ENCODE measurements at regions not wholly inside any gene's neighbourhood (a gene's known extent, or its start where the extent isn't known, plus 50 kb on each side); places are given as distances from the start of the nearest gene placed in this dataset.
"Not testable (repeated sequence)": the region's sequence is repeated elsewhere in the genome, so short reads cannot be mapped to it uniquely, and the experiment has no call there.

- TF ChIP-seq, protein P1, sequence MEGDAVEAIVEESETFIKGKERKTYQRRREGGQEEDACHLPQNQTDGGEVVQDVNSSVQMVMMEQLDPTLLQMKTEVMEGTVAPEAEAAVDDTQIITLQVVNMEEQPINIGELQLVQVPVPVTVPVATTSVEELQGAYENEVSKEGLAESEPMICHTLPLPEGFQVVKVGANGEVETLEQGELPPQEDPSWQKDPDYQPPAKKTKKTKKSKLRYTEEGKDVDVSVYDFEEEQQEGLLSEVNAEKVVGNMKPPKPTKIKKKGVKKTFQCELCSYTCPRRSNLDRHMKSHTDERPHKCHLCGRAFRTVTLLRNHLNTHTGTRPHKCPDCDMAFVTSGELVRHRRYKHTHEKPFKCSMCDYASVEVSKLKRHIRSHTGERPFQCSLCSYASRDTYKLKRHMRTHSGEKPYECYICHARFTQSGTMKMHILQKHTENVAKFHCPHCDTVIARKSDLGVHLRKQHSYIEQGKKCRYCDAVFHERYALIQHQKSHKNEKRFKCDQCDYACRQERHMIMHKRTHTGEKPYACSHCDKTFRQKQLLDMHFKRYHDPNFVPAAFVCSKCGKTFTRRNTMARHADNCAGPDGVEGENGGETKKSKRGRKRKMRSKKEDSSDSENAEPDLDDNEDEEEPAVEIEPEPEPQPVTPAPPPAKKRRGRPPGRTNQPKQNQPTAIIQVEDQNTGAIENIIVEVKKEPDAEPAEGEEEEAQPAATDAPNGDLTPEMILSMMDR (IDR thresholded peaks at IDR 0.05): no peak
- intact Hi-C loops (cut with DNase I): no loop called here
These were observed 454.4 kb upstream of the TRPC7 start for GRCh38 chr5:136819526-136820302.

DNA sequence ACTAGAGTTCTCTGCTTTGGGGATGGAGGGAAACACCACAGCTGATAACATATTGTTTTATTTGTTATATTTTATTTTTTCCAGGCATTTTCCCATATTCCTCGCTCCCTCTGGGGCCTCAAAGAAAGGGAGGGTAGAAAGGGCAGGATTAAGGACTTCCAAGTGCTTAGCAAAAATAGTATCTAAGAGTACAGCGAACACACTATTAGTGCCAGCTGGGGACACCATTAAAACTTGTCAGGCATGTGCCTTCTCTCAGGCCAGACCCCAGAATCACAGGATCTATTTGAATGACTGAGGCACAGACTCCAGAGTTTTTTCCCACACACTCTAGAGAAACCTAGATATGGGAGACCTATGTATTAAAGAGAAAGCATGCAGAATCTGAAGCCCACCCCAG is 451.0 kb upstream of the TRPC7 start:
- no peaks in the 10 kb centered on the region for H3K9me3 ChIP-seq
- intact Hi-C loops (cut with DNase I): no loop called here

More at GRCh38 chr5:136819526-136820302, 454.4 kb upstream of the TRPC7 start:
- Histone ChIP-seq H3K4me1 (no peaks in the 10 kb centered on the region), H3K4me3 (no peak overlapping the region), H3K36me3 (no peaks in the 10 kb centered on the region), H3K9me3 (no peaks in the 10 kb centered on the region), H3K27me3 (no peaks in the 10 kb centered on the region), H3K27ac (no peak overlapping the region)
- DNase-seq (ENCODE audit: low spot score in 2 of 2): no peak

DNA sequence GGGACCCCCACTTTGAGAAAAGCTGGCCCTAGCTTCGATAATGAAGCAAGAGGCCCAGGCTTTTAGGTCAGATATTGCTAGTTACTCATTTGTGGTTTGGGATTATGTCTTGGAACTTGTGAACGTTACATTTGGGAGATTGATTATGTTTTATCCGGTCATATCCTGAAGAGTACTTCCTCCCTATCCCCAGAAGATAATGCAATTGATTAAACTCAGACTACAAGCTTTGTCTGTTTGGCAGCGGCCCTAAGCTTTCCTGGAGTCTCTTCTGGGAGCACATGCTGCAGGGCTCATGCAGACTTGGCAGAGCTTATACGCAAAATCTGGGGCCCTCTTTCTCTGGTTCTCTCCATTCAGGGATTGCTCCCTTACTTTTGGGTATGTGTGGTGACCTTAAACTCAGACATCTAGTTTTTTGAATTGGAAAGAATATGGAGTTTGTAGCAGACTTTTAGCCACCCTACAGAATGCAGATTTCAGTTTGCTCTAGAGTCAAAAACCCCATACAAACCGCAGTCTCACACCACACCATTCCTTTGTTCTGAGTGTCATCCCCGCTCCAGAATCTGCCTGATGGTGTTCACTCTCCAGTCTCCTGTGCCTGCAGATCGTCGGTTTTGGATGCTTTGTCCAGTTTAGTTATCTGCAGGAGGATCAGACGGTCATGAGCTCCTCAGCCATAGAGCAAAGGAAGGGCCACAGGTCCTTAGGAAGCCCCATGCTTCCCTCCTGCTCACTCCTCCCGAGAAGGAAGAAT is 449.5 kb upstream of the TRPC7 start:
- Histone ChIP-seq H3K9me3 (no peaks in the 10 kb centered on the region), H3K27ac (no peak overlapping the region), H3K36me3 (no peaks in the 10 kb centered on the region), H3K27me3 (no peaks in the 10 kb centered on the region), H3K4me1 (no peaks in the 10 kb centered on the region), H3K4me3 (no peak overlapping the region)
- TF ChIP-seq, protein P1 (IDR thresholded peaks at IDR 0.05): no peak
- no peak for DNase-seq (ENCODE audit: low spot score in 2 of 2)
- intact Hi-C loops (cut with DNase I): no loop called here

More for the DNA sequence above, 451.0 kb upstream of the TRPC7 start:
- Histone ChIP-seq H3K4me3 (no peak overlapping the region), H3K36me3 (no peaks in the 10 kb centered on the region), H3K27ac (no peak overlapping the region), H3K4me1 (no peaks in the 10 kb centered on the region), H3K27me3 (no peaks in the 10 kb centered on the region)
- no peak for DNase-seq (ENCODE audit: low spot score in 2 of 2)
- TF ChIP-seq, protein P1 (IDR thresholded peaks at IDR 0.05): no peak

GRCh38 chr5:136812270-136812669 is 446.9 kb upstream of the TRPC7 start:
- H3K27ac ChIP-seq; H3K4me1 ChIP-seq; H3K36me3 ChIP-seq; intact Hi-C loops (cut with DNase I); H3K9me3 ChIP-seq; H3K27me3 ChIP-seq; H3K4me3 ChIP-seq; DNase-seq (ENCODE audit: low spot score in 2 of 2): not testable (repeated sequence)

DNA sequence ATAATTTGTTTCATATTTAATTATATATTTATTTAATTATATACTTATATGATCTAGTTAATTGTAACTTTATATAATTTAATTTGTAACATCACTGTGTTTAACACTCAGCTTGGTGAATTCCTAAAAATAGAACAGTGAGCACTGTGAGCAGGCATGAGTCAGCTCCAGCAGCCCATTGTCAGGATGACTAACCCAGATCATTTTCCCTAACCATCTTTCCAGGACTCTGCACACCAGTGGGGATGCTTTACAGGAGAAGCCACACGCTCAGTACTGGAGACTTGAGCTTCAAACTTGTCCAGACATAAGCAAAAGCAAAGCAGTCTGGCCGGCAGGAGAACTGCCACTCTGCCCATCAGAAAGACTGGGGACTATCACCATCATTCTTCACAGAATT is 446.2 kb upstream of the TRPC7 start:
- DNase-seq (ENCODE audit: low spot score in 2 of 2): no peak
- Histone ChIP-seq H3K4me3 (no peak overlapping the region), H3K27ac (no peak overlapping the region), H3K36me3 (no peaks in the 10 kb centered on the region), H3K27me3 (no peaks in the 10 kb centered on the region), H3K9me3 (no peaks in the 10 kb centered on the region), H3K4me1 (no peaks in the 10 kb centered on the region)
- intact Hi-C loops (cut with DNase I): no loop called here
- TF ChIP-seq, protein P1 (IDR thresholded peaks at IDR 0.05): no peak

GRCh38 chr5:136811086-136811485 is 445.7 kb upstream of the TRPC7 start:
- intact Hi-C loops (cut with DNase I): no loop called here
- Histone ChIP-seq H3K27ac (no peak overlapping the region), H3K4me1 (no peaks in the 10 kb centered on the region), H3K9me3 (no peaks in the 10 kb centered on the region), H3K27me3 (no peaks in the 10 kb centered on the region), H3K4me3 (no peak overlapping the region), H3K36me3 (no peaks in the 10 kb centered on the region)
- TF ChIP-seq, protein P1 (IDR thresholded peaks at IDR 0.05): no peak
- DNase-seq (ENCODE audit: low spot score in 2 of 2): no peak

Measured in ascending aorta (tissue), 2 donors.